ENCODE measurements at regions not wholly inside any gene's neighbourhood (a gene's known extent, or its start where the extent isn't known, plus 50 kb on each side); places are given as distances from the start of the nearest gene placed in this dataset.

DNA sequence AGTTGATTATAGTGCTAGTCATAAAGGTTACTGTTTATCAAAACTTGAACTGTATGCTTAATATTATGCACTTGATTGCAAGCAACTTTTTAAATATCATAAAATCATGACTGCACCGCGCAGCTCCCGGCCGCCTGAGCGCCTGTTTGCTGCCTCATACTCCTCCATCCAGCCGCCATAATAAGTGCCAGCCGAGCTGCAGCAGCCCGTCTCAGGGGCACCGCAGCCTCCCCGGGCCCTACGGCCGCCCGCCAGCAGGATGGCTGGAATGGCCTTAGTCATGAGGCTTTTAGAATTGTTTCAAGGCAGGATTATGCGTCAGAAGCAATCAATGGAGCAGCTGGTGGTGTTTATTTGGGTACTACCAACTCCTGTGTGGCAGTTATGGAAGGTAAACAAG is 337.2 kb downstream of the PAX3 start:
- TF ChIP-seq, protein P1, sequence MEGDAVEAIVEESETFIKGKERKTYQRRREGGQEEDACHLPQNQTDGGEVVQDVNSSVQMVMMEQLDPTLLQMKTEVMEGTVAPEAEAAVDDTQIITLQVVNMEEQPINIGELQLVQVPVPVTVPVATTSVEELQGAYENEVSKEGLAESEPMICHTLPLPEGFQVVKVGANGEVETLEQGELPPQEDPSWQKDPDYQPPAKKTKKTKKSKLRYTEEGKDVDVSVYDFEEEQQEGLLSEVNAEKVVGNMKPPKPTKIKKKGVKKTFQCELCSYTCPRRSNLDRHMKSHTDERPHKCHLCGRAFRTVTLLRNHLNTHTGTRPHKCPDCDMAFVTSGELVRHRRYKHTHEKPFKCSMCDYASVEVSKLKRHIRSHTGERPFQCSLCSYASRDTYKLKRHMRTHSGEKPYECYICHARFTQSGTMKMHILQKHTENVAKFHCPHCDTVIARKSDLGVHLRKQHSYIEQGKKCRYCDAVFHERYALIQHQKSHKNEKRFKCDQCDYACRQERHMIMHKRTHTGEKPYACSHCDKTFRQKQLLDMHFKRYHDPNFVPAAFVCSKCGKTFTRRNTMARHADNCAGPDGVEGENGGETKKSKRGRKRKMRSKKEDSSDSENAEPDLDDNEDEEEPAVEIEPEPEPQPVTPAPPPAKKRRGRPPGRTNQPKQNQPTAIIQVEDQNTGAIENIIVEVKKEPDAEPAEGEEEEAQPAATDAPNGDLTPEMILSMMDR (IDR thresholded peaks at IDR 0.05 in 8 of 11, conservative IDR thresholded peaks at IDR 0.05 in 3 of 11): no peak
- no peak for TF ChIP-seq POLR2A (IDR thresholded peaks at IDR 0.05)
- TF ChIP-seq POLR2AphosphoS5 (IDR thresholded peaks at IDR 0.05): no peak
